ENCODE measurements at regions not wholly inside any gene's neighbourhood (a gene's known extent, or its start where the extent isn't known, plus 50 kb on each side); places are given as distances from the start of the nearest gene placed in this dataset.
"Not testable (repeated sequence)": the region's sequence is repeated elsewhere in the genome, so short reads cannot be mapped to it uniquely, and the experiment has no call there.

- no peak for DNase-seq (ENCODE audit: low read depth)
Measured at GRCh38 chr1:56120021-56120420, 459.3 kb downstream of the PLPP3 start.

GRCh38 chr1:56118676-56119075 lies 460.7 kb downstream of the PLPP3 start:
- not testable (repeated sequence) for DNase-seq (ENCODE audit: low read depth)

- no peak for DNase-seq (ENCODE audit: low read depth)
Measured at GRCh38 chr1:56115701-56116100, 463.7 kb downstream of the PLPP3 start.

GRCh38 chr1:56113679-56114078 lies 465.7 kb downstream of the PLPP3 start:
- no peak for DNase-seq (ENCODE audit: low read depth)

- no peak for DNase-seq (ENCODE audit: low read depth)
Measured at GRCh38 chr1:56107275-56107638, 472.1 kb downstream of the PLPP3 start.

- no peak for DNase-seq (ENCODE audit: low read depth)
Measured at GRCh38 chr1:56106531-56107274, 472.7 kb downstream of the PLPP3 start.

- no peak for DNase-seq (ENCODE audit: low read depth)
Measured at GRCh38 chr1:56105397-56105796, 474.0 kb downstream of the PLPP3 start.

- no peak for DNase-seq (ENCODE audit: low read depth)
Measured at GRCh38 chr1:56099766-56100265, 479.5 kb downstream of the PLPP3 start.

- no peak for DNase-seq (ENCODE audit: low read depth)
Measured at GRCh38 chr1:56098946-56099345, 480.4 kb downstream of the PLPP3 start.

- no peak for DNase-seq (ENCODE audit: low read depth)
Measured at GRCh38 chr1:56097713-56098112, 481.6 kb downstream of the PLPP3 start.

GRCh38 chr1:56095696-56096665 lies 483.4 kb downstream of the PLPP3 start:
- no peak for DNase-seq (ENCODE audit: low read depth)

GRCh38 chr1:56094168-56094567 lies 485.2 kb downstream of the PLPP3 start:
- no peak for DNase-seq (ENCODE audit: low read depth)

- no peak for DNase-seq (ENCODE audit: low read depth)
Measured at GRCh38 chr1:56092684-56093570, 486.4 kb downstream of the PLPP3 start.

- not testable (repeated sequence) for DNase-seq (ENCODE audit: low read depth)
Measured at GRCh38 chr1:56089826-56090225, 489.5 kb downstream of the PLPP3 start.

- no peak for DNase-seq (ENCODE audit: low read depth)
Measured at GRCh38 chr1:56084246-56084645, 495.1 kb downstream of the PLPP3 start.

GRCh38 chr1:56081736-56082135 lies 497.6 kb downstream of the PLPP3 start:
- DNase-seq (ENCODE audit: low read depth): no peak

GRCh38 chr1:56081173-56081572 lies 498.2 kb downstream of the PLPP3 start:
- no peak for DNase-seq (ENCODE audit: low read depth)

- DNase-seq (ENCODE audit: low read depth): no peak
Measured at GRCh38 chr1:56080123-56080522, 499.2 kb downstream of the PLPP3 start.

- DNase-seq (ENCODE audit: low read depth): no peak
Measured at GRCh38 chr1:56079391-56079790, 500.0 kb downstream of the PLPP3 start.

GRCh38 chr1:56077206-56077605 lies 502.2 kb downstream of the PLPP3 start:
- DNase-seq (ENCODE audit: low read depth): no peak

GRCh38 chr1:56074007-56074651 lies 505.2 kb downstream of the PLPP3 start:
- DNase-seq (ENCODE audit: low read depth): no peak
